ENCODE measurements at regions not wholly inside any gene's neighbourhood (a gene's known extent, or its start where the extent isn't known, plus 50 kb on each side); places are given as distances from the start of the nearest gene placed in this dataset.

- no peak for DNase-seq (ENCODE audit: low read depth in 2 of 2)
Measured at GRCh38 chr5:40284863-40285262, 394.9 kb upstream of the PTGER4 start.

GRCh38 chr5:40278881-40279280 is 400.8 kb upstream of the PTGER4 start:
- no peak for DNase-seq (ENCODE audit: low read depth in 2 of 2)

GRCh38 chr5:40277161-40277906 is 402.4 kb upstream of the PTGER4 start:
- peak in 1 of 2 donors; percentile 10 for DNase-seq (ENCODE audit: low read depth in 2 of 2)

GRCh38 chr5:40276426-40277102 is 403.2 kb upstream of the PTGER4 start:
- no peak for DNase-seq (ENCODE audit: low read depth in 2 of 2)

GRCh38 chr5:40274568-40274967 is 405.1 kb upstream of the PTGER4 start:
- DNase-seq (ENCODE audit: low read depth in 2 of 2) = no peak

- DNase-seq (ENCODE audit: low read depth in 2 of 2) = no peak
Measured at GRCh38 chr5:40273936-40274335, 405.8 kb upstream of the PTGER4 start.

GRCh38 chr5:40271476-40271875 is 408.2 kb upstream of the PTGER4 start:
- no peak for DNase-seq (ENCODE audit: low read depth in 2 of 2)

- no peak for DNase-seq (ENCODE audit: low read depth in 2 of 2)
Measured at GRCh38 chr5:40270274-40270845, 409.4 kb upstream of the PTGER4 start.

GRCh38 chr5:40268088-40268487 is 411.6 kb upstream of the PTGER4 start:
- DNase-seq (ENCODE audit: low read depth in 2 of 2) = no peak

GRCh38 chr5:40266952-40267351 is 412.8 kb upstream of the PTGER4 start:
- DNase-seq (ENCODE audit: low read depth in 2 of 2) = no peak

- DNase-seq (ENCODE audit: low read depth in 2 of 2) = no peak
Measured at GRCh38 chr5:40261984-40262383, 417.7 kb upstream of the PTGER4 start.

GRCh38 chr5:40260361-40260760 is 419.4 kb upstream of the PTGER4 start:
- no peak for DNase-seq (ENCODE audit: low read depth in 2 of 2)

GRCh38 chr5:40258222-40258621 is 421.5 kb upstream of the PTGER4 start:
- no peak for DNase-seq (ENCODE audit: low read depth in 2 of 2)

- DNase-seq (ENCODE audit: low read depth in 2 of 2) = no peak
Measured at GRCh38 chr5:40240671-40241070, 439.0 kb upstream of the PTGER4 start.

GRCh38 chr5:40240111-40240510 is 439.6 kb upstream of the PTGER4 start:
- no peak for DNase-seq (ENCODE audit: low read depth in 2 of 2)

GRCh38 chr5:40238066-40238745 is 441.5 kb upstream of the PTGER4 start:
- no peak for DNase-seq (ENCODE audit: low read depth in 2 of 2)

GRCh38 chr5:40235471-40236400 is 444.0 kb upstream of the PTGER4 start:
- DNase-seq (ENCODE audit: low read depth in 2 of 2) = no peak

GRCh38 chr5:40233268-40233667 is 446.4 kb upstream of the PTGER4 start:
- DNase-seq (ENCODE audit: low read depth in 2 of 2) = no peak

- DNase-seq (ENCODE audit: low read depth in 2 of 2) = no peak
Measured at GRCh38 chr5:40227931-40228330, 451.8 kb upstream of the PTGER4 start.

- no peak for DNase-seq (ENCODE audit: low read depth in 2 of 2)
Measured at GRCh38 chr5:40227366-40227765, 452.3 kb upstream of the PTGER4 start.

GRCh38 chr5:40226906-40227305 is 452.8 kb upstream of the PTGER4 start:
- DNase-seq (ENCODE audit: low read depth in 2 of 2) = no peak
